Sigmoid colon (tissue), 6 donors: ENCODE measurements at regions not wholly inside any gene's neighbourhood (a gene's known extent, or its start where the extent isn't known, plus 50 kb on each side); places are given as distances from the start of the nearest gene placed in this dataset.

Source experiments
- DNase-seq: peaks from one replicate; pipeline ENCODE4 v3.0.0-alpha.2; 2019
- H3K27ac ChIP-seq, 4 donors: fragments of 200-600 bp; sonication (generic); one replicate each; pipeline ENCODE4 v1.5.1; 2016 to 2019; ENCODE audit warnings: mild to moderate bottlenecking in 1 of 4
- H3K27me3 ChIP-seq, 3 donors: fragments of 200-600 bp; sonication (generic); one replicate each; pipeline ENCODE4 v1.5.1; 2019; ENCODE audit warnings: mild to moderate bottlenecking in 1 of 3
- H3K36me3 ChIP-seq, 4 donors: fragments of 200-600 bp; sonication (generic); one replicate each; pipeline ENCODE4 v1.5.1; 2016 to 2019
- H3K4me1 ChIP-seq, 4 donors: fragments of 200-600 bp; sonication (generic); one replicate each; pipeline ENCODE4 v1.5.1; 2017 to 2019
- H3K4me3 ChIP-seq, 4 donors: fragments of 200-600 bp; sonication (generic); one replicate each; pipeline ENCODE4 v1.5.1; 2017 to 2019; ENCODE audit warnings: mild to moderate bottlenecking in 2 of 4, moderate library complexity in 1 of 4
- H3K9me3 ChIP-seq, 4 donors: fragments of 200-600 bp in 3 of 4; sonication (generic) in 3 of 4; one replicate each; pipeline versions ENCODE4 v1.5.1 to v1.6.1; 2013 to 2019
- CTCF ChIP-seq, 4 experiments: fragments of 450-650 bp in 3 of 4; fragments of 200-600 bp in 1 of 4; IDR thresholded peaks; one replicate each; pipeline ENCODE4 v1.5.1; 2016 to 2019; ENCODE audit warnings: antibody characterized with exemption in 4 of 4, mild to moderate bottlenecking in 3 of 4, moderate library complexity in 2 of 4
- EP300 ChIP-seq, 4 donors: sonication (generic); formaldehyde crosslinking; IDR thresholded peaks; one replicate each; pipeline ENCODE4 v1.6.1; 2017; ENCODE audit warnings: antibody characterized with exemption in 4 of 4
- POLR2A ChIP-seq, 2 donors: fragments of 450-650 bp; IDR thresholded peaks; one replicate each; pipeline ENCODE4 v1.6.1; 2016; ENCODE audit warnings: antibody characterized with exemption in 2 of 2, mild to moderate bottlenecking in 2 of 2, moderate library complexity in 2 of 2
- POLR2AphosphoS5 ChIP-seq, 4 donors: sonication (generic); formaldehyde crosslinking; IDR thresholded peaks; one replicate each; pipeline ENCODE4 v1.6.1; 2017; ENCODE audit warnings: antibody characterized with exemption in 4 of 4
- WGBS, 2 donors: extraction: QIAGEN DNeasy Blood & Tissue Kit; methylation state at CpG; one replicate each; pipeline ENCODE4 v1.1.7; 2013; 5-methylcytosine and 5-hydroxymethylcytosine counted together
- intact Hi-C: fragments of 100-400 bp; cut with DNase I; formaldehyde crosslinking; loops from one replicate; pipeline ENCODE4 v1.15.1; 2023
- donor health status: healthy with polysubstance abuse.
- donor health status: healthy.

GRCh38 chr6:1145768-1146218 is 166.1 kb upstream of the FOXQ1 start:
- no peaks in the 10 kb centered on the region for H3K9me3 ChIP-seq
- no peaks in the 10 kb centered on the region for H3K4me1 ChIP-seq
- WGBS, 2 donors, result 48 to 57% methylated on average over 8 of the region's 8 CpGs
- intact Hi-C loops, result no loop called here
- H3K36me3 ChIP-seq, result no peaks in the 10 kb centered on the region
- no peaks in the 10 kb centered on the region for H3K27me3 ChIP-seq
- TF ChIP-seq POLR2A (IDR thresholded peaks at IDR 0.05) (no peak), EP300 (IDR thresholded peaks at IDR 0.05) (no peak), CTCF (IDR thresholded peaks at IDR 0.05) (no peak), POLR2AphosphoS5 (IDR thresholded peaks at IDR 0.05) (no peak)
- no peak overlapping the region for H3K27ac ChIP-seq
- DNase-seq, result no peak
- no peak overlapping the region for H3K4me3 ChIP-seq

- Histone ChIP-seq H3K4me3 (no peak overlapping the region), H3K27ac (no peak overlapping the region), H3K9me3 (no peaks in the 10 kb centered on the region), H3K27me3 (no peaks in the 10 kb centered on the region), H3K4me1 (no peaks in the 10 kb centered on the region), H3K36me3 (no peaks in the 10 kb centered on the region)
- TF ChIP-seq CTCF (IDR thresholded peaks at IDR 0.05) (no peak), POLR2A (IDR thresholded peaks at IDR 0.05) (no peak), EP300 (IDR thresholded peaks at IDR 0.05) (no peak), POLR2AphosphoS5 (IDR thresholded peaks at IDR 0.05) (no peak)
- WGBS, 2 donors, result 58 to 72% methylated on average over 10 of the region's 10 CpGs
- DNase-seq, result no peak
- intact Hi-C loops, result no loop called here
These were observed 166.8 kb upstream of the FOXQ1 start for GRCh38 chr6:1144842-1145767.

GRCh38 chr6:1143655-1144054 is 168.2 kb upstream of the FOXQ1 start:
- no peak overlapping the region for H3K27ac ChIP-seq
- H3K36me3 ChIP-seq, result no peaks in the 10 kb centered on the region
- no peaks in the 10 kb centered on the region for H3K27me3 ChIP-seq
- H3K9me3 ChIP-seq, result peaks cover 0 to 2% (median 0%) of the 10 kb centered on the region in 4 donors
- no peak for DNase-seq
- no peak for TF ChIP-seq EP300 (IDR thresholded peaks at IDR 0.05)
- TF ChIP-seq CTCF (IDR thresholded peaks at IDR 0.05), result no peak
- TF ChIP-seq POLR2AphosphoS5 (IDR thresholded peaks at IDR 0.05), result no peak
- no peak for TF ChIP-seq POLR2A (IDR thresholded peaks at IDR 0.05)
- H3K4me3 ChIP-seq, result no peak overlapping the region
- no peaks in the 10 kb centered on the region for H3K4me1 ChIP-seq
- 90% methylated on average over 7 of the region's 7 CpGs for whole genome bisulfite sequencing, 2 donors
- intact Hi-C loops, result no loop called here

GRCh38 chr6:1139155-1139890 is 172.6 kb upstream of the FOXQ1 start:
- peaks cover 0 to 2% (median 0%) of the 10 kb centered on the region in 4 donors for H3K9me3 ChIP-seq
- DNase-seq, result no peak
- no peak overlapping the region for H3K4me3 ChIP-seq
- TF ChIP-seq POLR2A (IDR thresholded peaks at IDR 0.05) (no peak), EP300 (IDR thresholded peaks at IDR 0.05) (no peak), CTCF (IDR thresholded peaks at IDR 0.05) (no peak), POLR2AphosphoS5 (IDR thresholded peaks at IDR 0.05) (no peak)
- H3K36me3 ChIP-seq, result no peaks in the 10 kb centered on the region
- intact Hi-C loops, result no loop called here
- whole genome bisulfite sequencing, 2 donors, result 65 to 79% methylated on average over 4 of the region's 4 CpGs
- peaks cover 0 to 14% (median 11%) of the 10 kb centered on the region in 4 donors for H3K4me1 ChIP-seq
- no peak overlapping the region for H3K27ac ChIP-seq
- H3K27me3 ChIP-seq, result no peaks in the 10 kb centered on the region
